ENCODE measurements at regions not wholly inside any gene's neighbourhood (a gene's known extent, or its start where the extent isn't known, plus 50 kb on each side); places are given as distances from the start of the nearest gene placed in this dataset.

DNA sequence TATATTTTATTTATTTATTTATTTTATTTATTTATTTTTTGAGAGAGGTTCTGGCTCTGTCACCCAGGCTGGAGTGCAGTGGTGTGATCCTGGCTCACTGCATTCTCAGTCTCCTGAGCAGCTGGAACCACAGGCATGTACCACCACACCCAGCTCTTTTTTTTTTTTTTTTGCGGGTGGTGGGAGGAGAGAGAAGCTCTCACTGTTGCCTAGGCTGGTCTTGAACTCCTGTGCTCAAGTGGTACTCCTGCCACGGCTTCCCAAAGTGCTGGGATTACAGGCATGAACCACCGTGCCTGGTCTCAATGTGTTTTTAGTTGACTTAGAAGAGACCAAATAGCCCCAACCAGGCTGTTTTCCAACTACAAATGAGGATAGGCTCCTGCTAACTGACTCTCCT, 80.7 kb downstream of the PDCL3 start:
- TF ChIP-seq CTCF (IDR thresholded peaks at IDR 0.05) (no peak), POLR2A (IDR thresholded peaks at IDR 0.05) (no peak)
- no peak for DNase-seq
- Histone ChIP-seq H3K36me3 (no peaks in the 10 kb centered on the region), H3K9me3 (no peaks in the 10 kb centered on the region), H3K4me3 (no peak overlapping the region), H3K27ac (no peak overlapping the region), H3K27me3 (no peaks in the 10 kb centered on the region), H3K4me1 (no peaks in the 10 kb centered on the region)

- no peaks in the 10 kb centered on the region for H3K27me3 ChIP-seq
- H3K36me3 ChIP-seq = no peaks in the 10 kb centered on the region
- no peak overlapping the region for H3K4me3 ChIP-seq
- DNase-seq = no peak
- no peaks in the 10 kb centered on the region for H3K9me3 ChIP-seq
- H3K27ac ChIP-seq = no peak overlapping the region
- no peaks in the 10 kb centered on the region for H3K4me1 ChIP-seq
- TF ChIP-seq POLR2A (IDR thresholded peaks at IDR 0.05) (no peak), CTCF (IDR thresholded peaks at IDR 0.05) (no peak)
These were observed 81.2 kb downstream of the PDCL3 start for GRCh38 chr2:100643906-100644501.

DNA sequence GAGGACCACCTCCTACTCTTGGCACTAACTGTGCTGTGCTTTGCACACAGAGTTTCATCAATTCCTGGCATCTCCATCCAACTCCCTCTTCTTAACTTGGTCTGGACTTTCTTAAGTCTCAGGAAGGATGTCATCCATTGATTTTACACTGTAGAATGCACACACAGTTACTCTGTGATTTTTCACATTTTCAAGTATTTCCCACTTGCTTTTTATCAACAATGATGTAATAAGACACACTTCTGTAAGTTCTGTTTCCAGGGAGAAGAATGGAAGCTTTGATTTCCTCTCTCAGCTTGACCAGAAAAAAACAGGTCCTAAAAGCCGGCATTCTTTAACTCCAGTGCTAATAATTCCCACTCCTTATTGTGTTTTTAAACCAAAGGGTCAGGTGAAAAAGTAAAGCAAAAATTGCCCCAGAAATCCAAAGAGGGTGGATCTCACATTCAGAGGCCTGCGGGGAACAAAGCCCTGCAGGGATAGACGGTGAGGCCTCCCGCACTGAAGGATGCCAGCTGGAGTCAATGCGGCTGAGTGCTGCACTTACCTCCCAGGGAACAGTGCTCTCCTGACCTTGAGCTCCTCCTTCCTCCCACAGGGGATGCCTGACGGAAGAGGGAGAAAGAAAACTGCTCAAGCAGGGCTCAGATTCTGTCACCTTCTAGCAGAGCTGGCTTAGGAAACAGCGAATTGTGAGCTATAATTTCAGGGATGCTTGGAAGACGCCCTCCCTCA, 83.1 kb downstream of the PDCL3 start:
- H3K36me3 ChIP-seq = no peaks in the 10 kb centered on the region
- no peaks in the 10 kb centered on the region for H3K9me3 ChIP-seq
- TF ChIP-seq CTCF (IDR thresholded peaks at IDR 0.05) = no peak
- no peak for TF ChIP-seq POLR2A (IDR thresholded peaks at IDR 0.05)
- no peak overlapping the region for H3K4me3 ChIP-seq
- H3K4me1 ChIP-seq = no peaks in the 10 kb centered on the region
- H3K27me3 ChIP-seq = no peaks in the 10 kb centered on the region
- no peak overlapping the region for H3K27ac ChIP-seq
- DNase-seq = no peak

GRCh38 chr2:100647709-100648108, 84.9 kb downstream of the PDCL3 start:
- H3K27me3 ChIP-seq = no peaks in the 10 kb centered on the region
- H3K9me3 ChIP-seq = no peaks in the 10 kb centered on the region
- DNase-seq = no peak
- no peaks in the 10 kb centered on the region for H3K4me1 ChIP-seq
- no peak for TF ChIP-seq CTCF (IDR thresholded peaks at IDR 0.05)
- TF ChIP-seq POLR2A (IDR thresholded peaks at IDR 0.05) = no peak
- no peak overlapping the region for H3K4me3 ChIP-seq
- H3K36me3 ChIP-seq = no peaks in the 10 kb centered on the region
- no peak overlapping the region for H3K27ac ChIP-seq

DNA sequence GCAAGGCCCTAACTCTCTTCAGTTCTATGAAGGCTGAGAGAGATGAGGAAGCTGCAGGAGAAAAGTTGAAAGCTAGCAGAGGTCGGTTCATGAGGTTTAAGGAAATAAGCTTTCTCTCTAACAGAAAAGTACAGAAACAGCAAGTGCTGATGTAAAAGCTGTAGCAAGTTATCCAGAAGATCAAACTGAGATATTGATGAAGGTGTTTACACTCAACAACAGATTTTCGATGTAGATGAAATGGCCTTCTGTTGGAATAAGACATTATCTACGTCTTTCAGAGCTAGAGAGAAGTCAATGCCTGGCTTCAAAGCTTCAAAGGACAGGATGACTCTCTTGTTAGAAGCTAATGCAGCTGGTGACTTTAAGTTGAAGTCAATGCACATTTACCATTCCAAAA, 87.4 kb downstream of the PDCL3 start:
- no peaks in the 10 kb centered on the region for H3K9me3 ChIP-seq
- H3K27ac ChIP-seq = no peak overlapping the region
- H3K4me1 ChIP-seq = no peaks in the 10 kb centered on the region
- no peaks in the 10 kb centered on the region for H3K36me3 ChIP-seq
- H3K27me3 ChIP-seq = no peaks in the 10 kb centered on the region
- TF ChIP-seq POLR2A (IDR thresholded peaks at IDR 0.05) = no peak
- no peak for TF ChIP-seq CTCF (IDR thresholded peaks at IDR 0.05)
- DNase-seq = no peak
- H3K4me3 ChIP-seq = no peak overlapping the region

Data from Peyer's patch (tissue), 4 donors.